Common myeloid progenitor, CD34-positive (primary cell): ENCODE measurements at regions not wholly inside any gene's neighbourhood (a gene's known extent, or its start where the extent isn't known, plus 50 kb on each side); places are given as distances from the start of the nearest gene placed in this dataset.

Experiments
- CTCF ChIA-PET: fragments of 350-600 bp; sonication (Branson Sonifier 250); formaldehyde crosslinking; loops from one replicate; lab custom pipeline; 2021; ENCODE audit warnings: antibody characterized with exemption; lab: Charles Lee
- POLR2A ChIA-PET: fragments of 350-600 bp; sonication (Branson Sonifier 250); formaldehyde crosslinking; loops from one replicate; lab custom pipeline; 2021; ENCODE audit warnings: antibody characterized with exemption; lab: Charles Lee
- DNase-seq, 3 donors: peaks; one replicate each; pipeline versions ENCODE4 v3.0.0 to v3.0.0-alpha.2; 2013
- H3K27ac ChIP-seq, 2 experiments: 1 replicate in 1 of 2; 2 replicates in 1 of 2; pipeline ENCODE4 v1.7.0; 2013; ENCODE audit warnings: inconsistent platforms in 2 of 2, low read length in 2 of 2, mild to moderate bottlenecking in 2 of 2, low read depth in 1 of 2, moderate library complexity in 1 of 2; ENCODE audit not compliant: severe bottlenecking in 2 of 2, insufficient read depth in 1 of 2, poor library complexity in 1 of 2
- H3K27me3 ChIP-seq, 5 experiments: replicated peaks in 2 of 5; 1 replicate in 3 of 5; 2 replicates in 2 of 5; pipeline versions ENCODE4 v1.6.1 to v1.7.0; 2013; ENCODE audit warnings: low read length in 4 of 5, mild to moderate bottlenecking in 2 of 5, moderate library complexity in 2 of 5, inconsistent platforms in 1 of 5; ENCODE audit not compliant: insufficient read depth in 5 of 5, control insufficient read depth in 4 of 5
- H3K36me3 ChIP-seq, 4 experiments: 1 replicate in 2 of 4; 2 replicates in 2 of 4; pipeline versions ENCODE4 v1.6.1 to v1.7.0; 2013; ENCODE audit warnings: low read length in 3 of 4, control low read depth in 1 of 4, mild to moderate bottlenecking in 1 of 4; ENCODE audit not compliant: control insufficient read depth in 4 of 4, insufficient read depth in 4 of 4
- H3K4me1 ChIP-seq, 4 experiments: 1 replicate in 3 of 4; 2 replicates in 1 of 4; pipeline versions ENCODE4 v1.6.1 to v1.7.1; 2013; ENCODE audit warnings: low read length in 3 of 4, mild to moderate bottlenecking in 3 of 4, control low read depth in 1 of 4, inconsistent platforms in 1 of 4, moderate library complexity in 1 of 4; ENCODE audit not compliant: control insufficient read depth in 4 of 4, insufficient read depth in 4 of 4; ENCODE audit errors: control extremely low read depth in 1 of 4
- H3K4me3 ChIP-seq, 7 experiments: 1 replicate in 4 of 7; 2 replicates in 3 of 7; pipeline versions ENCODE4 v1.5.1 to v1.7.0; 2013; ENCODE audit warnings: mild to moderate bottlenecking in 7 of 7, low read length in 6 of 7, moderate library complexity in 6 of 7, inconsistent platforms in 2 of 7, low read depth in 2 of 7, control low read depth in 1 of 7; ENCODE audit not compliant: insufficient read depth in 4 of 7, control insufficient read depth in 1 of 7; ENCODE audit errors: extremely low read depth in 1 of 7
- H3K9me3 ChIP-seq, 5 experiments: 1 replicate in 4 of 5; 2 replicates in 1 of 5; pipeline versions ENCODE4 v1.6.1 to v1.7.1; 2013; ENCODE audit warnings: low read length in 4 of 5, mild to moderate bottlenecking in 2 of 5, inconsistent platforms in 1 of 5, low read depth in 1 of 5, moderate library complexity in 1 of 5; ENCODE audit not compliant: control insufficient read depth in 4 of 5, insufficient read depth in 2 of 5; ENCODE audit errors: control extremely low read depth in 1 of 5
- WGBS: methylation state at CpG from one replicate; pipeline ENCODE4 v1.1.5; 2013; ENCODE audit not compliant: insufficient coverage; 5-methylcytosine and 5-hydroxymethylcytosine counted together

DNA sequence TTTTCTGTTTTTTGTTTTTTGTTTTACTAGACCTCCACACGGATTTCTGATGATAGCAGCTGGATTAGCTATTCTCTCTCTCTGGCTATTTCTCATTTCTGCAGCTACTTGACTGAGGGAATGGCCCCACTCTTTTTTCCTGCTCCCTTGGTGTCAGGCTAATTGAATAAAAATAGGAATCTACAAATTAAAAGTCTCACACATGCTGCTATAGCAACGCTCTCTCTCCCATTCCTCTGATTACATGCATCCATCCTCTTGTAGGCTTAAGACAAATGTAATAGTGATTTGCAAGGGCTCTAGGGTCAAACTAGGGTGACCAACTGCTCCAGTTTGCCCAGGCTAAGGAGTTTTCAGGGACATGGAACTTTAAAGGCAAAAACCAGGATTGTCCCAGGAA is 221.8 kb downstream of the PHLDA1 start:
- Histone ChIP-seq H3K27ac (no peak overlapping the region), H3K4me1 (peaks cover 0 to under 1% (median 0%) of the 10 kb centered on the region in 4 experiments), H3K36me3 (no peaks in the 10 kb centered on the region), H3K4me3 (no peak overlapping the region), H3K9me3 (peaks cover 0 to 3% (median 0%) of the 10 kb centered on the region in 5 experiments), H3K27me3 (peaks cover 0 to 7% (median 0%) of the 10 kb centered on the region in 5 experiments)
- DNase-seq, result no peak
- POLR2A ChIA-PET, result no interaction called here
- CTCF ChIA-PET, result no interaction called here
- no CpG with 5 or more reads among the region's 2 CpGs for WGBS

DNA sequence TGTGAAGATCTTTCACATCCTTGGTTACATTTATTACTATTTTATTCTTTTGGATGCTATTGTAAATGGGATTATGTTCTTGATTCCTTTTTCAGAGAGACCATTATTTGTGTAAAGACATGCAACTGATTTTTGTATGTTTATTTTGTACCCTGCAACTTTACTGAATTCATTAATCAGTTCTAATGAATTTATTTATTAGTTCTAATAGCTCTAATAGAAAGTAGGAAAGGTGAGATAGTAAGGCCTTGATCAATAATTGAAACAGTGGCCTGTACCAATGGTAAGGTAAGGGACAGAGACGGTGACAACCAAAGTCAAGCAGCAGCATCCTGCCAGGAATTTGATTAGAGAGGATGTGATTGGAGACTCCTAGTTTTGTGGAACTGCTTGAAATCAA is 224.1 kb downstream of the PHLDA1 start:
- CTCF ChIA-PET, result no interaction called here
- Histone ChIP-seq H3K4me1 (no peaks in the 10 kb centered on the region), H3K27me3 (peaks cover 0 to 4% (median 0%) of the 10 kb centered on the region in 5 experiments), H3K36me3 (no peaks in the 10 kb centered on the region), H3K9me3 (peaks cover 0 to 3% (median 0%) of the 10 kb centered on the region in 5 experiments), H3K27ac (no peak overlapping the region), H3K4me3 (no peak overlapping the region)
- DNase-seq, result no peak
- WGBS, result 100% methylated on average over 1 of the region's 1 CpG
- POLR2A ChIA-PET, result no interaction called here

DNA sequence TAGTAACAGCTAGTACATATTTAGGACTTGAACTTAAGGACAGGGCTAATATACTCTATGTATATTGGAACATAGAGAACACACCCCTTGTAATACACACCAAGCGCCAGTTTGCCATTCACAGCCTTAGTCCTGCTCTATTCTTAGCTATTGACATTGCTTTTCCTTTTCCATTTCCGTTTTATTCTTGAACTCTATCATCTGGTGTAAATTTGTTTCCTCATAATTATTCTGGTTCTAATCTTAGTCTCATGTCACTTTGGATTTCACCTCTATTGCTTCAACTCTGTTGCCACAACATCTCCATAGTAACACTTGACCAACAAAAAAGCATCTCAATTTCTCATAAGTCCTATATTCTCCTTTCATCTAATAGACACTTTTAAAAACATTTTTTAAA is 225.7 kb downstream of the PHLDA1 start:
- no CpG with 5 or more reads among the region's 2 CpGs for WGBS
- ChIA-PET POLR2A (no interaction called here), CTCF (no interaction called here)
- peaks cover 0 to 2% (median 0%) of the 10 kb centered on the region in 5 experiments for H3K27me3 ChIP-seq
- no peak overlapping the region for H3K4me3 ChIP-seq
- DNase-seq, result no peak
- H3K36me3 ChIP-seq, result no peaks in the 10 kb centered on the region
- peaks cover 0 to 3% (median 0%) of the 10 kb centered on the region in 5 experiments for H3K9me3 ChIP-seq
- no peaks in the 10 kb centered on the region for H3K4me1 ChIP-seq
- no peak overlapping the region for H3K27ac ChIP-seq

DNA sequence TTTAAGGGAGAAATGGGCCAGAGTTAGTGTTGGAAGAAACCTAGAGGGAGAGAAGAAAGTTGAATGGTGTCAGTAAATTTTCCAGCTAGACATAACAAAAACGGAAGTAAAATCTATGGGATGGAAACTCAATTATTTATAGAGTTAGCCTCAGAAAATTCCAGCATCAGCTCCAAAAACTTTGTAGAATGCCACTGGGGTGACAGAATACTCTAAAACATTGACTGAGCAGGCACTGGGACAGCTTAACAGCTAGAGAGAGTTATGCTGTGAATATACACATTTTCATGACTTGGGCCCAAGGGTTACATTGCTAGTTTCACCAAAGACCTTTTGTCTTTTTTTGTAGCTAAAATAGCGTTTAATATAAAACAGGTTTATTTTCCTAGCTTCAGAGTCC is 226.3 kb downstream of the PHLDA1 start:
- Histone ChIP-seq H3K36me3 (no peaks in the 10 kb centered on the region), H3K4me1 (no peaks in the 10 kb centered on the region), H3K4me3 (no peak overlapping the region), H3K27ac (no peak overlapping the region), H3K9me3 (peaks cover 0 to 3% (median 0%) of the 10 kb centered on the region in 5 experiments), H3K27me3 (peaks cover 0 to 2% (median 0%) of the 10 kb centered on the region in 5 experiments)
- DNase-seq, result no peak
- ChIA-PET CTCF (no interaction called here), POLR2A (no interaction called here)
- 67% methylated on average over 1 of the region's 2 CpGs for WGBS

DNA sequence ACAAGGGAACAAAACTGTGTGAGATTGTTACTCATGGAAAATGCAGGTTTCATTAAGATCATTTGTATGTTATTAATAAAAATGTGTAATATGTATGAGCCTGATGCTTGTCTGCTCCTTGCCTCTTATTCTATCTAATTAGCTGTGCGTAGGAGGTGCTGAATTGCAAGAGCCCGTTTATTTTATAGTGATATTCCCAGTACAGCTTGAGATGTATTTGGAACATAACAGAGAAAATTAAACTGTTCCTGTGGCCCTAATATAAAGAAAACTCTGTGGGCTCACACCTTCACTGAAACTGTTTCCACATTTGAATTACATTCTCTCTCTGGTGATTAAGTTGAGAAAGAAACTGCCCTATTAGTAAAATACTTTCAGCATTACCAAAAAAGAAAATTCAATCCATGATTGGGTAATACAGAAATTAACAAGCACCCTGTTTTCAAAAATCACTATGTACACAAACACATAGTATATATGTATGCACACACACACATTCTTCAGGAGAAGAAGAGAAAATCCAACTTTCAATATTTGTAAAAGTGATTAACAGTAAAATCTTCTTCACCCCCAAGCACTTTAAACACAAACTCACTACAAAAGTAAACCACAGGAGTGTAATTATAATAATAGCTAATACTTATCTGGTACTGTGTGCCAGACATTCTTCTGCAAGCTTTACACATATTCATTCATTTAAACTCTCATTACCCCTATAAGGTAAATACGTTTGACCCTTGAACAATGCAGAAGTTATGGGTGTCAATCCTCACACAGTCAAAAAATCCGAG is 233.2 kb downstream of the PHLDA1 start:
- H3K9me3 ChIP-seq, result no peaks in the 10 kb centered on the region
- H3K36me3 ChIP-seq, result no peaks in the 10 kb centered on the region
- ChIA-PET CTCF (no interaction called here), POLR2A (no interaction called here)
- DNase-seq, result no peak
- no peaks in the 10 kb centered on the region for H3K27me3 ChIP-seq
- H3K4me1 ChIP-seq, result no peaks in the 10 kb centered on the region
- 100% methylated on average over 2 of the region's 4 CpGs for whole genome bisulfite sequencing
- no peak overlapping the region for H3K27ac ChIP-seq
- no peak overlapping the region for H3K4me3 ChIP-seq

DNA sequence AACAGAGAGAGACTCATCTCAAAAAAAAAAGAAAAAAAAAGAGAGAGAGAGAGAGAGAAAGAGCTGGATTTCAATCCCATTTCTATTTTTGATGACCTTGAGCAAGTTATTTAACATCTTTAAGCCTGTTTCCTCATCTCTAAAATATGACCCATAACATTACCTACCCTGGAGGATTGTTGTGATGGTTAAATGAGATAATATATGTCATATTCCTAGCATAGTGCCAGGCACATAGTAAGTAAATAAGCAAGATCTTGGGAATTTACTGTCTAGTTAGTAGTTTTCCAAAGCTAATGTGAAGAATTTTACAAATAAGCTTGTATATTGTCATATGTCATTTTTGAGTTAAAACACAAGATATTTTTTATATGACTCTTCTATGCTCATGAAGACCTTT is 236.5 kb downstream of the PHLDA1 start:
- Histone ChIP-seq H3K27me3 (no peaks in the 10 kb centered on the region), H3K9me3 (no peaks in the 10 kb centered on the region), H3K27ac (no peak overlapping the region), H3K4me3 (no peak overlapping the region), H3K4me1 (no peaks in the 10 kb centered on the region), H3K36me3 (no peaks in the 10 kb centered on the region)
- CTCF ChIA-PET, result interaction anchor here (1.3 kb wide), 1 partner anchor 44 kb away, joined by 4 read pairs; no protein-coding TSS in a partner anchor
- DNase-seq, result no peak
- POLR2A ChIA-PET, result no interaction called here

DNA sequence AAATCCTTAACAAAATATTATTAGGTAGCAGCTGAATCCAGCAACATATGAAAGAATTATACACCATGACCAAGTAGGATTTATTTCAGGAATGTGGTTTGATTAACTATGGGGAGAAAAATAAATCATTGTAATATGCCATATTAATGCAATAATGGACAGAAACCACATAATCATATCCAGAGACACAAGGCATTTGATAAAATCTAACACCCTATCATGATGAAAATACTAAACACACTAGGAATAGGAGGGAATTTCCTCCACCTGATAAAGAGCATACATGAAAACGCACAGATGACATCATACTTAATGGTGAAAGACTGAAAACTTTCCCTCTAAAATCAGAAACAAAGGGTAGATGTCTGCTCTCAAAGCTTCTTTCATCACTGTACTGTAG is 238.9 kb downstream of the PHLDA1 start:
- WGBS, result no CpG with 5 or more reads among the region's 1 CpG
- ChIA-PET POLR2A (no interaction called here), CTCF (no interaction called here)
- H3K4me1 ChIP-seq, result no peaks in the 10 kb centered on the region
- no peaks in the 10 kb centered on the region for H3K36me3 ChIP-seq
- H3K27me3 ChIP-seq, result no peaks in the 10 kb centered on the region
- no peaks in the 10 kb centered on the region for H3K9me3 ChIP-seq
- no peak overlapping the region for H3K4me3 ChIP-seq
- no peak for DNase-seq
- H3K27ac ChIP-seq, result no peak overlapping the region
